Common myeloid progenitor, CD34-positive (primary cell): ENCODE measurements at regions not wholly inside any gene's neighbourhood (a gene's known extent, or its start where the extent isn't known, plus 50 kb on each side); places are given as distances from the start of the nearest gene placed in this dataset.

ENCODE experiments used
- CTCF ChIA-PET: fragments of 350-600 bp; sonication (Branson Sonifier 250); formaldehyde crosslinking; loops from one replicate; lab custom pipeline; 2021; ENCODE audit warnings: antibody characterized with exemption; lab: Charles Lee
- POLR2A ChIA-PET: fragments of 350-600 bp; sonication (Branson Sonifier 250); formaldehyde crosslinking; loops from one replicate; lab custom pipeline; 2021; ENCODE audit warnings: antibody characterized with exemption; lab: Charles Lee
- DNase-seq, 3 donors: peaks; one replicate each; pipeline versions ENCODE4 v3.0.0 to v3.0.0-alpha.2; 2013
- H3K27ac ChIP-seq, 2 experiments: 1 replicate in 1 of 2; 2 replicates in 1 of 2; pipeline ENCODE4 v1.7.0; 2013; ENCODE audit warnings: inconsistent platforms in 2 of 2, low read length in 2 of 2, mild to moderate bottlenecking in 2 of 2, low read depth in 1 of 2, moderate library complexity in 1 of 2; ENCODE audit not compliant: severe bottlenecking in 2 of 2, insufficient read depth in 1 of 2, poor library complexity in 1 of 2
- H3K27me3 ChIP-seq, 5 experiments: replicated peaks in 2 of 5; 1 replicate in 3 of 5; 2 replicates in 2 of 5; pipeline versions ENCODE4 v1.6.1 to v1.7.0; 2013; ENCODE audit warnings: low read length in 4 of 5, mild to moderate bottlenecking in 2 of 5, moderate library complexity in 2 of 5, inconsistent platforms in 1 of 5; ENCODE audit not compliant: insufficient read depth in 5 of 5, control insufficient read depth in 4 of 5
- H3K36me3 ChIP-seq, 4 experiments: 1 replicate in 2 of 4; 2 replicates in 2 of 4; pipeline versions ENCODE4 v1.6.1 to v1.7.0; 2013; ENCODE audit warnings: low read length in 3 of 4, control low read depth in 1 of 4, mild to moderate bottlenecking in 1 of 4; ENCODE audit not compliant: control insufficient read depth in 4 of 4, insufficient read depth in 4 of 4
- H3K4me1 ChIP-seq, 4 experiments: 1 replicate in 3 of 4; 2 replicates in 1 of 4; pipeline versions ENCODE4 v1.6.1 to v1.7.1; 2013; ENCODE audit warnings: low read length in 3 of 4, mild to moderate bottlenecking in 3 of 4, control low read depth in 1 of 4, inconsistent platforms in 1 of 4, moderate library complexity in 1 of 4; ENCODE audit not compliant: control insufficient read depth in 4 of 4, insufficient read depth in 4 of 4; ENCODE audit errors: control extremely low read depth in 1 of 4
- H3K4me3 ChIP-seq, 7 experiments: 1 replicate in 4 of 7; 2 replicates in 3 of 7; pipeline versions ENCODE4 v1.5.1 to v1.7.0; 2013; ENCODE audit warnings: mild to moderate bottlenecking in 7 of 7, low read length in 6 of 7, moderate library complexity in 6 of 7, inconsistent platforms in 2 of 7, low read depth in 2 of 7, control low read depth in 1 of 7; ENCODE audit not compliant: insufficient read depth in 4 of 7, control insufficient read depth in 1 of 7; ENCODE audit errors: extremely low read depth in 1 of 7
- H3K9me3 ChIP-seq, 5 experiments: 1 replicate in 4 of 5; 2 replicates in 1 of 5; pipeline versions ENCODE4 v1.6.1 to v1.7.1; 2013; ENCODE audit warnings: low read length in 4 of 5, mild to moderate bottlenecking in 2 of 5, inconsistent platforms in 1 of 5, low read depth in 1 of 5, moderate library complexity in 1 of 5; ENCODE audit not compliant: control insufficient read depth in 4 of 5, insufficient read depth in 2 of 5; ENCODE audit errors: control extremely low read depth in 1 of 5
- WGBS: methylation state at CpG from one replicate; pipeline ENCODE4 v1.1.5; 2013; ENCODE audit not compliant: insufficient coverage; 5-methylcytosine and 5-hydroxymethylcytosine counted together

- WGBS, result 0% methylated on average over 1 of the region's 6 CpGs
Measured at GRCh38 chr14:89618330-89618708, 201.3 kb upstream of the FOXN3 start.

GRCh38 chr14:89617481-89618329 lies 200.7 kb upstream of the FOXN3 start:
- ChIA-PET CTCF (interaction anchor here (0.6 to 1.9 kb wide), 4 partner anchors 10 to 52 kb away, joined by 3 to 4 read pairs (median 4); no protein-coding TSS in a partner anchor), POLR2A (interaction anchor here (0.6 kb wide), 2 partner anchors 97 to 433 kb away, joined by 4 read pairs; no protein-coding TSS in a partner anchor)
- H3K36me3 ChIP-seq, result no peaks in the 10 kb centered on the region
- H3K4me1 ChIP-seq, result peaks cover 32 to 77% (median 59%) of the 10 kb centered on the region in 4 experiments
- under 1% methylated on average over 12 of the region's 20 CpGs for WGBS
- H3K27ac ChIP-seq, result peak overlapping the region; percentile 76 to 91
- H3K4me3 ChIP-seq, result peak overlapping the region; percentile 30 to 99 (median 86)
- no peaks in the 10 kb centered on the region for H3K9me3 ChIP-seq
- DNase-seq, result peak in 2 of 3 donors; percentile 65 to 73
- H3K27me3 ChIP-seq, result no peaks in the 10 kb centered on the region

More at GRCh38 chr14:89618330-89618708, 201.3 kb upstream of the FOXN3 start:
- DNase-seq, result peak in 2 of 3 donors; percentile 45 to 59
- ChIA-PET POLR2A (interaction anchor here (0.6 to 1.1 kb wide), 4 partner anchors 51 to 453 kb away, joined by 3 to 4 read pairs (median 3); no protein-coding TSS in a partner anchor), CTCF (interaction anchor here (1.2 to 1.9 kb wide), 2 partner anchors 14 to 51 kb away, joined by 4 read pairs; no protein-coding TSS in a partner anchor)
- H3K27ac ChIP-seq, result peak overlapping the region; percentile 76 to 91
- H3K27me3 ChIP-seq, result no peaks in the 10 kb centered on the region
- H3K4me3 ChIP-seq, result peak overlapping the region in 6 of 7 experiments; percentile 79 to 99 (median 88)
- H3K36me3 ChIP-seq, result no peaks in the 10 kb centered on the region
- H3K4me1 ChIP-seq, result peaks cover 32 to 72% (median 57%) of the 10 kb centered on the region in 4 experiments
- H3K9me3 ChIP-seq, result no peaks in the 10 kb centered on the region

- Histone ChIP-seq H3K36me3 (no peaks in the 10 kb centered on the region), H3K27me3 (no peaks in the 10 kb centered on the region), H3K9me3 (no peaks in the 10 kb centered on the region), H3K27ac (peak overlapping the region; percentile 76 to 91), H3K4me1 (peaks cover 32 to 80% (median 60%) of the 10 kb centered on the region in 4 experiments), H3K4me3 (peak overlapping the region in 6 of 7 experiments; percentile 79 to 99 (median 88))
- ChIA-PET POLR2A (interaction anchor here (0.6 kb wide), 1 partner anchor 433 kb away, joined by 4 read pairs; no protein-coding TSS in a partner anchor), CTCF (interaction anchor here (1.5 kb wide), 1 partner anchor 9 kb away, joined by 3 read pairs; no protein-coding TSS in a partner anchor)
- 71% methylated on average over 2 of the region's 5 CpGs for WGBS
- DNase-seq, result peak; percentile 65 to 77 (median 71)
Measured at GRCh38 chr14:89616852-89617341, 199.9 kb upstream of the FOXN3 start.

- DNase-seq, result no peak
- ChIA-PET POLR2A (no interaction called here), CTCF (interaction anchor here (1.5 kb wide), 1 partner anchor 8 kb away, joined by 3 read pairs; no protein-coding TSS in a partner anchor)
- Histone ChIP-seq H3K27me3 (no peaks in the 10 kb centered on the region), H3K9me3 (no peaks in the 10 kb centered on the region), H3K4me3 (peak overlapping the region in 6 of 7 experiments; percentile 12 to 99 (median 88)), H3K4me1 (peaks cover 30 to 79% (median 60%) of the 10 kb centered on the region in 4 experiments), H3K36me3 (peaks cover 0 to 3% (median 0%) of the 10 kb centered on the region in 4 experiments), H3K27ac (peak overlapping the region; percentile 76 to 91)
- 7% methylated on average over 2 of the region's 2 CpGs for WGBS
Measured at GRCh38 chr14:89616425-89616824, 199.4 kb upstream of the FOXN3 start.

GRCh38 chr14:89615421-89615820 lies 198.4 kb upstream of the FOXN3 start:
- no CpG with 5 or more reads among the region's 3 CpGs for WGBS

GRCh38 chr14:89614009-89614691 lies 197.1 kb upstream of the FOXN3 start:
- Histone ChIP-seq H3K36me3 (peaks cover 0 to 3% (median 1%) of the 10 kb centered on the region in 4 experiments), H3K4me3 (peak overlapping the region in 3 of 7 experiments; percentile 35 to 69 (median 55)), H3K27ac (peak overlapping the region; percentile 33 to 91), H3K9me3 (no peaks in the 10 kb centered on the region), H3K27me3 (no peaks in the 10 kb centered on the region), H3K4me1 (peaks cover 15 to 64% (median 44%) of the 10 kb centered on the region in 4 experiments)
- peak in 2 of 3 donors; percentile 43 to 57 for DNase-seq
- 32% methylated on average over 3 of the region's 4 CpGs for WGBS
- CTCF ChIA-PET, result interaction anchor here (0.9 to 1.9 kb wide), 3 partner anchors 8 to 86 kb away, joined by 3 to 6 read pairs (median 3); no protein-coding TSS in a partner anchor
- POLR2A ChIA-PET, result no interaction called here

More at GRCh38 chr14:89615421-89615820, 198.4 kb upstream of the FOXN3 start:
- Histone ChIP-seq H3K9me3 (no peaks in the 10 kb centered on the region), H3K27me3 (no peaks in the 10 kb centered on the region), H3K4me1 (peaks cover 23 to 70% (median 51%) of the 10 kb centered on the region in 4 experiments), H3K36me3 (peaks cover 0 to 3% (median 0%) of the 10 kb centered on the region in 4 experiments), H3K4me3 (peak overlapping the region in 6 of 7 experiments; percentile 2 to 90 (median 39)), H3K27ac (peak overlapping the region; percentile 76 to 91)
- POLR2A ChIA-PET, result no interaction called here
- CTCF ChIA-PET, result interaction anchor here (0.6 to 1.9 kb wide), 2 partner anchors 9 to 14 kb away, joined by 4 to 6 read pairs; no protein-coding TSS in a partner anchor
- peak in 1 of 3 donors; percentile 36 for DNase-seq
